ENCODE measurements at regions not wholly inside any gene's neighbourhood (a gene's known extent, or its start where the extent isn't known, plus 50 kb on each side); places are given as distances from the start of the nearest gene placed in this dataset.

- H3K27me3 Mint-ChIP-seq: peaks cover 33% of the 10 kb centered on the region
- no peak for DNase-seq
- H3K4me3 Mint-ChIP-seq: no peak overlapping the region
- no peak overlapping the region for H3K27ac Mint-ChIP-seq
- no peaks in the 10 kb centered on the region for H3K9me3 Mint-ChIP-seq
- H3K4me1 Mint-ChIP-seq (ENCODE audit: low read depth): no peaks in the 10 kb centered on the region
- no peaks in the 10 kb centered on the region for H3K36me3 Mint-ChIP-seq (ENCODE audit: low read depth)
Measured at GRCh38 chr6:159443417-159443920, 249.6 kb downstream of the SOD2 start.

DNA sequence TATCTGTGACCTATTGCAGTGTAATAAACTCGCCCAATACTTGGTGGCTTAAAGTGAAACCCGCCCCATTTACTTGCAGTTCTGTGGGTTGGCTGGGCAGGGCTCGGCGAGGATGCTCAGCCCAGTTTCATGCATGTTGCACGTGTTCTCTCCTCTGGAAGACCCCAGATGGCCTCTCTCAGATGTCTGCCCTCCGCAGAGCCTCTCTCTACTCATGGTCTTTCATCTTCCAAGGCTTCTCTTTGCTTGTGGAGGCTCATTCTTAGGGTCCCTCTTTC lies 251.4 kb downstream of the SOD2 start:
- no peaks in the 10 kb centered on the region for H3K9me3 Mint-ChIP-seq
- H3K27ac Mint-ChIP-seq: no peak overlapping the region
- H3K27me3 Mint-ChIP-seq: peaks cover 31% of the 10 kb centered on the region
- H3K4me1 Mint-ChIP-seq (ENCODE audit: low read depth): no peaks in the 10 kb centered on the region
- DNase-seq: no peak
- H3K36me3 Mint-ChIP-seq (ENCODE audit: low read depth): no peaks in the 10 kb centered on the region
- no peak overlapping the region for H3K4me3 Mint-ChIP-seq

DNA sequence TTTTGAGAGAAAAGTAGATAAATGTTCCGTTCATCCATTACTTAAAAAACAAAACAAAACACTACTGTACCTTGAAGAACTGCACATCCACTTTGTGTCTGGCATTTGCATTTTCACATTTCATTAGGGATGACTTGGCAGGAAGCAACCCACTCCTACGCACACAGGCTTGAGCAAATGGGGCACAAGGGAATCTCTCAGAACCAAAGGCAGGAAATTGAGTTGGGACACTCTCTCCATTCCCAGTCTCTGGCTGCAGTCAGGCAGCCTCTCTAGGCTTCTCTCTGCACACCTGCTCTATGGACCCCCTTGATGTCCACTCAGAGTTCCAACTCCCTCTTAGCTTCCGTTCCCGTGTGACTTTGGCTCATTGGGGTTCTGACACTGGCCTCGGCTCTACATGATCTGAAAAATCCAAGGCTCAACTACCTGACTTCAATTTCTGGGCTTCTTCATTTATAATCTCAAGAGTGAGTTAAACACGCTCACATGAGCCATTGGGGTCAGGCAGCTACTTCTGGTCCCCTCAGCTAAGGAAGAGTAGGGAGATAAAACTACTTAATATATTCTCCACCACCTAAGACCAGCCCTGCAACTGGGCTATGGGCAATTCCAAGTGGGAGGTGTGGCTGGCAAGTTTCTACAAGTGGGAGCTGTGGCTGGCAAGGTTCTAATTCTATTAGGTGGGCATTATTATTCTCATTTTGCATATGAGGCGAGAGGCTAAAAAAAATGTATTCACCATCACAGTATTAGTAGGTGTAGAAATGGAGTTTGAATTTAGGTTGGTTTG lies 251.9 kb downstream of the SOD2 start:
- H3K27me3 Mint-ChIP-seq: peaks cover 31% of the 10 kb centered on the region
- DNase-seq: no peak
- no peak overlapping the region for H3K27ac Mint-ChIP-seq
- H3K4me1 Mint-ChIP-seq (ENCODE audit: low read depth): no peaks in the 10 kb centered on the region
- H3K9me3 Mint-ChIP-seq: no peaks in the 10 kb centered on the region
- no peak overlapping the region for H3K4me3 Mint-ChIP-seq
- H3K36me3 Mint-ChIP-seq (ENCODE audit: low read depth): no peaks in the 10 kb centered on the region

- DNase-seq: no peak
- H3K36me3 Mint-ChIP-seq (ENCODE audit: low read depth): no peaks in the 10 kb centered on the region
- no peaks in the 10 kb centered on the region for H3K9me3 Mint-ChIP-seq
- no peaks in the 10 kb centered on the region for H3K4me1 Mint-ChIP-seq (ENCODE audit: low read depth)
- peaks cover 32% of the 10 kb centered on the region for H3K27me3 Mint-ChIP-seq
- no peak overlapping the region for H3K4me3 Mint-ChIP-seq
- H3K27ac Mint-ChIP-seq: no peak overlapping the region
Measured at GRCh38 chr6:159440349-159440748, 252.7 kb downstream of the SOD2 start.

- Mint-ChIP-seq H3K27me3 (peaks cover 34% of the 10 kb centered on the region), H3K9me3 (no peaks in the 10 kb centered on the region), H3K27ac (no peak overlapping the region), H3K4me3 (no peak overlapping the region), H3K4me1 (ENCODE audit: low read depth) (no peaks in the 10 kb centered on the region), H3K36me3 (ENCODE audit: low read depth) (no peaks in the 10 kb centered on the region)
- no peak for DNase-seq
Measured at GRCh38 chr6:159439651-159440050, 253.4 kb downstream of the SOD2 start.

DNA sequence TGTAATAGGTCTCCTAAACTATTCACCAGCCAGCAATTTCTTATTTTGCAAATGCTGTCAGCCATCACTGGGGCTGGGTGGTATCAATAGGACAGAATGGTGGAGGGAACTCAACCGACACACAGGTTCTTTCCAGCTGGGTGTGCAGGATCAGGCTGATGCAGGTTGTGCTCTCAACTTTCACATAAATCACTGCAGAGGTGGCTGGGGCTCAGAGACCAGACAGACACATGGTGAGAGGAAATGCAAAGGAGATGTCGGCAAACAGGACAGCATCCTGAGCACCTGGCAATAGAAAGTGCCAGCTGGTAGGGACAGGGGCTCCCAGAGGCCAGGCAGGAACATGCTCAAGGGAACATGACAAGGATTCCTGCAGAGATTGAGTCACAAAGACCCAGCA lies 254.9 kb downstream of the SOD2 start:
- H3K27ac Mint-ChIP-seq: no peak overlapping the region
- H3K36me3 Mint-ChIP-seq (ENCODE audit: low read depth): no peaks in the 10 kb centered on the region
- no peak overlapping the region for H3K4me3 Mint-ChIP-seq
- peaks cover 9% of the 10 kb centered on the region for H3K9me3 Mint-ChIP-seq
- peaks cover 27% of the 10 kb centered on the region for H3K27me3 Mint-ChIP-seq
- H3K4me1 Mint-ChIP-seq (ENCODE audit: low read depth): no peaks in the 10 kb centered on the region
- no peak for DNase-seq

DNA sequence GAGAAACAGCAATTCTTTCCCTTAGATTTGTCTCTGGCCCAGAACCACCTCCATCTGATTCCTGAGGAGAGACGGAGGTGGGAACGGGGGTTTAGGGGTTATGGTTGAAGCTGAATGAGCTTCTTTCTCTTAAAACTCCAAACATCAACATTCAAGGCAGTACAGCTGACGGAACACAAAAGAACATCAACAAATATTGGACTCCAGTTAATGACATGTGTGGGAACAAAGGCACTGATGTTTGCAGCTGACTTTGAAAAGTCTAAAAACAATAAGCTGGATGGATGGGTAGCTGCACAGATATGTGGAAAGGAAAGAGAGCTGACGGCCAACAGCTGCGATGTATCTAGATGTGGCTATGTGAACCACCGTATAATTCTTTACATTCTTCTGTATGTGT lies 256.5 kb downstream of the SOD2 start:
- H3K9me3 Mint-ChIP-seq: peaks cover 11% of the 10 kb centered on the region
- no peak for DNase-seq
- H3K27ac Mint-ChIP-seq: no peak overlapping the region
- no peak overlapping the region for H3K4me3 Mint-ChIP-seq
- no peaks in the 10 kb centered on the region for H3K4me1 Mint-ChIP-seq (ENCODE audit: low read depth)
- peaks cover 24% of the 10 kb centered on the region for H3K27me3 Mint-ChIP-seq
- H3K36me3 Mint-ChIP-seq (ENCODE audit: low read depth): no peaks in the 10 kb centered on the region

DNA sequence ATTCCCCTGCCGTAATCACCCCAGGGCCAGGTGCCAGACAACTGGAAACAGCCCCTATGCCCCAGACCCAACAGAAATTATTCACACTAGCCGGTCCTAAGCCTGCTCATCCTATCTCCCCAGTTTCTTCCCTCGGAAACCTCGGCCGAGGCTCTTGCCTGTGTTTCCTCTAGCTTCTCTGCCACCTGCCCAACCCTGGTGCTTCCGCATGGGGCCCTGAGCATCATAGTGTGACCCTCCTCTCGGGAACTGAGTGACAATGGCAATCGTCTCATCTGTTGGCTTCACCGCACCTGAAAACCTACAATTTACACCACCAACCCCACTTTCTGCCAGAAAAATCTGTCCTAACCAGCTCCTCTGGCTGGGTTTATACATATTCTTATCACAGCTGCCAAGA lies 257.3 kb downstream of the SOD2 start:
- no peak overlapping the region for H3K4me3 Mint-ChIP-seq
- no peaks in the 10 kb centered on the region for H3K4me1 Mint-ChIP-seq (ENCODE audit: low read depth)
- H3K27ac Mint-ChIP-seq: no peak overlapping the region
- H3K36me3 Mint-ChIP-seq (ENCODE audit: low read depth): no peaks in the 10 kb centered on the region
- H3K27me3 Mint-ChIP-seq: peaks cover 17% of the 10 kb centered on the region
- H3K9me3 Mint-ChIP-seq: peaks cover 11% of the 10 kb centered on the region
- no peak for DNase-seq

DNA sequence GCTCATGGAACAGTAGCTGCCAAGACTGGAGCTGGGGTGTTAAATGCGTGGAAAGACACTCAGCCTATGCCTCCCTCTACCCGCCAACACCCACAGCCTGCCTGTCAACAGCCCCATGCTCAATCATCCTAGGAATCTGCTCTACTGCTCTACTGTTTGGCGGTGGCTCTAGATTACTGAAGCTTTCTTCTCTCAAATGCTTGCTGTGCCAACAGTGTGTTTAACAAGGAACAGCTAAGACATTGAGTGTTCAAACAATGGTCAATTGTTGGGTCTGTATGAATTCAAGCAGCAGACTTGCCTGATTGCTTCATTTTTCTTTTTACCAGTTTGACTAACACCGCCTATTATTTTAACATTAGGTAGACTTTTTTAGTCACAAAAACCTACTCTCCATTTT lies 258.6 kb downstream of the SOD2 start:
- no peak for DNase-seq
- peaks cover 11% of the 10 kb centered on the region for H3K9me3 Mint-ChIP-seq
- H3K4me1 Mint-ChIP-seq (ENCODE audit: low read depth): no peaks in the 10 kb centered on the region
- no peak overlapping the region for H3K4me3 Mint-ChIP-seq
- peaks cover 22% of the 10 kb centered on the region for H3K27me3 Mint-ChIP-seq
- H3K36me3 Mint-ChIP-seq (ENCODE audit: low read depth): no peaks in the 10 kb centered on the region
- H3K27ac Mint-ChIP-seq: no peak overlapping the region

DNA sequence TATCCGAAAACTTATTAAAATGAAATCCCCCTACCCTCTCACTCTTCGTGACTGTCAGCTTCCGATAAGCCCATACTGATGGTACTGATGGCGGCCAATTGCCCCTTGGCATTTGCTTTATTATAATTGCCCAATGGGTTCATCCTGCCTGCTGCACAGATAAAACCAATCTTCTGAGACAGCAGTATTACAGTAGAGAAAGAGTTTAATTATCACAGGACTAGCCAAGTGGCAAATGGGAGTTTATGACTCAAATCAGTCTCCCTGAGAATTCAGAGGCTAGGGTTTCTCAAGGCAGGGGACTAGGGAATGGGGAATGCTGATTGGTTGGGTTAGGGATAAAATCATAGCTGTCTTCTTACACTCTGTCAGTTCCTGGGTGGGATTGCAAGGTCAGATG lies 259.5 kb downstream of the SOD2 start:
- Mint-ChIP-seq H3K4me1 (ENCODE audit: low read depth) (no peaks in the 10 kb centered on the region), H3K9me3 (peaks cover 11% of the 10 kb centered on the region), H3K36me3 (ENCODE audit: low read depth) (no peaks in the 10 kb centered on the region)

DNA sequence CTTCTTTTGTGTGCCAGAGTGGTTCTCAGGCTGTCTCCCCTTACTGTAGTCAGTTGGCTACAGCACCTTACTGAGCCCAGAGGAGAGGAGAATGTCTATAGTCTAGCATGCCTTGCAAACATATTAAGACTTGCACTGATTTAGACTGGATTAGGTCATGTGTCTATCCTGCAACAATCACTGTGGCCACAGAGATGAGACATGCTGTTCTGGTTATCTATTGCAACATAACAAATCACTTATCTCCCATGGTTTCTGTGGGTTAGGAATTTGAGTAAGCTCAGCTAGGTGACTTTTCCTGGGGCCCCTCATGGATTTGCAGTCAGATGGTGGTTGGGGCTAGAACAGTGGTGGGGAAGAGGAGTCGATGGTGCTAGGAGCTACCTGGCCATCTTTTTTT lies 261.3 kb downstream of the SOD2 start:
- Mint-ChIP-seq H3K4me3 (no peak overlapping the region), H3K27ac (no peak overlapping the region), H3K4me1 (ENCODE audit: low read depth) (no peaks in the 10 kb centered on the region), H3K36me3 (ENCODE audit: low read depth) (no peaks in the 10 kb centered on the region), H3K9me3 (peaks cover 11% of the 10 kb centered on the region), H3K27me3 (peaks cover 23% of the 10 kb centered on the region)
- no peak for DNase-seq

More for the DNA sequence above, 259.5 kb downstream of the SOD2 start:
- Mint-ChIP-seq H3K27ac (no peak overlapping the region), H3K4me3 (no peak overlapping the region), H3K27me3 (peaks cover 22% of the 10 kb centered on the region)
- no peak for DNase-seq

GRCh38 chr6:159430323-159430722 lies 261.1 kb downstream of the FNDC1 start:
- no peaks in the 10 kb centered on the region for H3K4me1 Mint-ChIP-seq (ENCODE audit: low read depth)
- H3K27me3 Mint-ChIP-seq: peaks cover 20% of the 10 kb centered on the region
- H3K36me3 Mint-ChIP-seq (ENCODE audit: low read depth): no peaks in the 10 kb centered on the region
- peaks cover 11% of the 10 kb centered on the region for H3K9me3 Mint-ChIP-seq
- DNase-seq: no peak
- no peak overlapping the region for H3K4me3 Mint-ChIP-seq
- no peak overlapping the region for H3K27ac Mint-ChIP-seq

DNA sequence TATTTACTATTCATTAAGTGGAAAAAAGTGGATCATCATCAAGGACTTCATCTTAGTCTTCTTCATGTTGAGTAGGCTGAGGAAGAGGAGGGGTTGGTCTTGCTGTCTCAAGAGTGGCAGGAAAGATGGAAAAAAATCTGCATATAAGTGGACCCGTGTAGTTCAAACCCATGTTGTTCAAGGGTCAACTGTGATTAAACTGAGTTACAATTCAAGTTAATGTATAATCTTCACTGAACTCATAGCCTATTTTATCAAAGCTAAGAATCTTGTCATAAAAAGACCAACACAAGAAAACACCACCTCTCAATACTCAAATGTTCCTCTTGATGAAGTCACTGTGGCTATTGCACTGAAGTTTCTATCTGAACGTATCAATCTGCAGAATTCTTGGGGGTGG lies 260.2 kb downstream of the FNDC1 start:
- no peaks in the 10 kb centered on the region for H3K36me3 Mint-ChIP-seq (ENCODE audit: low read depth)
- H3K4me3 Mint-ChIP-seq: no peak overlapping the region
- H3K4me1 Mint-ChIP-seq (ENCODE audit: low read depth): no peaks in the 10 kb centered on the region
- peaks cover 19% of the 10 kb centered on the region for H3K27me3 Mint-ChIP-seq
- no peak for DNase-seq
- peaks cover 11% of the 10 kb centered on the region for H3K9me3 Mint-ChIP-seq
- H3K27ac Mint-ChIP-seq: no peak overlapping the region

DNA sequence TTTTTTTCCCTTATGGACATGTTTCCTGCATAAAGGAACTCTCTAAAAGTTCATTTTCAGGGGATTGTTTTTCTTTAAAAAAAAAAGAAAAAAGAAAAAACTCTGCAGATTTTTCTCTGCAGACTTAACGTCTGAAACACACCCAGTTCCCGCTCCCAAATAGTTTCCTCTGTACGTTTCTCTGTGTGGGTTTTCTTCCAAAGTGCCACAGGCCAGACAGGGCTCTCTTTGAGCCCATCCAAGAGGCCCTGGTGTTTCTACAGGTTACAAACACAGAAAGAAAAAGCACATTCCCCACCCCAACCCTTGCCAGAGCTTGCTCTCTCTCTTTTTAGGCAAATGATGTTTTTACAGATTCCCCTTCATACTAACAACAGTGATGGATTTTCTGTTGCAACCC lies 258.6 kb downstream of the FNDC1 start:
- no peaks in the 10 kb centered on the region for H3K36me3 Mint-ChIP-seq (ENCODE audit: low read depth)
- DNase-seq: no peak
- H3K27me3 Mint-ChIP-seq: peaks cover 22% of the 10 kb centered on the region
- H3K4me1 Mint-ChIP-seq (ENCODE audit: low read depth): no peaks in the 10 kb centered on the region
- peaks cover under 1% of the 10 kb centered on the region for H3K9me3 Mint-ChIP-seq
- H3K27ac Mint-ChIP-seq: no peak overlapping the region
- no peak overlapping the region for H3K4me3 Mint-ChIP-seq

GRCh38 chr6:159427335-159427734 lies 258.1 kb downstream of the FNDC1 start:
- Mint-ChIP-seq H3K36me3 (ENCODE audit: low read depth) (no peaks in the 10 kb centered on the region), H3K9me3 (no peaks in the 10 kb centered on the region), H3K27me3 (peaks cover 24% of the 10 kb centered on the region), H3K4me1 (ENCODE audit: low read depth) (no peaks in the 10 kb centered on the region), H3K27ac (no peak overlapping the region), H3K4me3 (no peak overlapping the region)
- no peak for DNase-seq

GRCh38 chr6:159425421-159425820 lies 256.2 kb downstream of the FNDC1 start:
- Mint-ChIP-seq H3K9me3 (no peaks in the 10 kb centered on the region), H3K27me3 (peaks cover 24% of the 10 kb centered on the region), H3K36me3 (ENCODE audit: low read depth) (no peaks in the 10 kb centered on the region), H3K27ac (no peak overlapping the region), H3K4me1 (ENCODE audit: low read depth) (no peaks in the 10 kb centered on the region), H3K4me3 (no peak overlapping the region)
- no peak for DNase-seq
